Suppressor macrophage treated with lipopolysaccharide for 4 hours (primary cell): ENCODE measurements at regions not wholly inside any gene's neighbourhood (a gene's known extent, or its start where the extent isn't known, plus 50 kb on each side); places are given as distances from the start of the nearest gene placed in this dataset.
"Not testable (repeated sequence)": the region's sequence is repeated elsewhere in the genome, so short reads cannot be mapped to it uniquely, and the experiment has no call there.

Experiments used
- DNase-seq: peaks from one replicate; pipeline ENCODE4 v3.0.0-alpha.2; 2020

- not testable (repeated sequence) for DNase-seq
Observed at GRCh38 chr6:85356743-85357142, 93.1 kb upstream of the NT5E start.

GRCh38 chr6:85355816-85356215 is 94.1 kb upstream of the NT5E start:
- DNase-seq = no peak

- peak; percentile 72 for DNase-seq
Observed at GRCh38 chr6:85354761-85355618, 94.9 kb upstream of the NT5E start.

GRCh38 chr6:85353012-85353411 is 96.9 kb upstream of the NT5E start:
- DNase-seq = no peak

- DNase-seq = no peak
Observed at GRCh38 chr6:85348643-85349042, 101.2 kb upstream of the NT5E start.

GRCh38 chr6:85347812-85348211 is 102.1 kb upstream of the NT5E start:
- no peak for DNase-seq

GRCh38 chr6:85346196-85346595 is 103.7 kb upstream of the NT5E start:
- no peak for DNase-seq

GRCh38 chr6:85344996-85345395 is 104.9 kb upstream of the NT5E start:
- no peak for DNase-seq

- DNase-seq = no peak
Observed at GRCh38 chr6:85343428-85343827, 106.5 kb upstream of the NT5E start.

- DNase-seq = no peak
Observed at GRCh38 chr6:85329196-85329595, 120.7 kb upstream of the NT5E start.

GRCh38 chr6:85325811-85326210 is 124.1 kb upstream of the NT5E start:
- DNase-seq = not testable (repeated sequence)

GRCh38 chr6:85323435-85324040 is 126.3 kb upstream of the NT5E start:
- peak; percentile 75 for DNase-seq

- DNase-seq = no peak
Observed at GRCh38 chr6:85322446-85323105, 127.3 kb upstream of the NT5E start.

GRCh38 chr6:85321906-85322305 is 128.0 kb upstream of the NT5E start:
- DNase-seq = no peak

GRCh38 chr6:85314586-85314985 is 135.3 kb upstream of the NT5E start:
- no peak for DNase-seq

GRCh38 chr6:85300581-85300980 is 149.3 kb upstream of the NT5E start:
- no peak for DNase-seq

GRCh38 chr6:85298553-85298952 is 151.3 kb upstream of the NT5E start:
- DNase-seq = no peak

- no peak for DNase-seq
Observed at GRCh38 chr6:85291326-85291725, 158.6 kb upstream of the NT5E start.

GRCh38 chr6:85287654-85288053 is 162.2 kb upstream of the NT5E start:
- no peak for DNase-seq

- DNase-seq = no peak
Observed at GRCh38 chr6:85287158-85287557, 162.7 kb upstream of the NT5E start.

- DNase-seq = not testable (repeated sequence)
Observed at GRCh38 chr6:85286507-85286906, 163.4 kb upstream of the NT5E start.

GRCh38 chr6:85285934-85286333 is 163.9 kb upstream of the NT5E start:
- no peak for DNase-seq

- no peak for DNase-seq
Observed at GRCh38 chr6:85285114-85285513, 164.8 kb upstream of the NT5E start.

GRCh38 chr6:85283436-85283835 is 166.4 kb upstream of the NT5E start:
- DNase-seq = no peak
